ENCODE measurements at regions not wholly inside any gene's neighbourhood (a gene's known extent, or its start where the extent isn't known, plus 50 kb on each side); places are given as distances from the start of the nearest gene placed in this dataset.

DNA sequence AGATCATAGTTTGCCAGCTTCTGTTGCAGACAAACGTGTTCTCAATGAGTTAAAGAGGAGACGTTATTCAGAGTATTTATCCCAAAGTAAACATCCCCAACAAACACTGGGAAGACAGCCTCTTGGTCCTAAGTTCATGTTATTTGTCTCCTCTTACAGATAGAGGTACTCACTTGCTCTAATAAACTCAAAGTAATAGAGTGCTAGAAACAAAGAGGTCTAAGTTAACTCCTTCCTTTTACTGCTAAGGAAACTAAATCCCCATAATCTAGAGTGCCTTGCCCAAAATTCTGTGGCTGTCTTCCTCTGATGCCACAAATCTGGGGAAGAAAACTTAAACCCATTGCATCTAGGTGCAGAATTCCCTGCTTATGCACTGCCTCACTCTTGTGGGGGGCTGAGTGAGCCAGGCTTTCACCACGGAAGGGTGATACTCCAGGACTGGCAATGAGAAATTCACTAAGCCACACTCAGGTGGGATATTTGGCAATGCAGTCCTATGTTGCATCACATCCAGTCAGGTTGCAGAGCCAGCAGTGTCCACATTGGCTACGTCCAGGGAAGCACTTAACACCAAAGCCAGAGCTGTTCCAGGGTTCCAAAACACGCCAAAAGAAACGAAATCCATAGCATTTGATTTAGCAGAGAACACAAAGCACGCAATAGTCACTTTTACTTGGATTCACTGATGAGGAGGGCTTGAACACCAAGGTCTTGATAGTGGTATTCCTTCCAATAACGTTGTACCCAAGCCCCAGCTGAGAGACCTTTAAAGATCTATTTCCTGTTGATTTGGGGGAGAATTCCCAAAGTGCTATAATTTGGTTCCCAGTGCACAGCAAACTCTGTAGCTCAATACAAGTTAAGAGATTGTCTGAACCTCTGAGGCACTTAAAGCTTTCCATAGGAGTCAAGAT is 81.0 kb upstream of the FOXQ1 start:
- intact Hi-C loops (cut with DNase I; ENCODE audit: low total_unique reads): no loop called here
- H3K9me3 ChIP-seq: no peaks in the 10 kb centered on the region
- H3K27ac ChIP-seq: no peak overlapping the region
- no peaks in the 10 kb centered on the region for H3K4me1 ChIP-seq
- DNase-seq (ENCODE audit: low spot score in 2 of 2): no peak
- H3K4me3 ChIP-seq: no peak overlapping the region
- no peaks in the 10 kb centered on the region for H3K36me3 ChIP-seq
- H3K27me3 ChIP-seq: peaks cover 0 to 57% of the 10 kb centered on the region in 2 donors
- TF ChIP-seq, protein P1, sequence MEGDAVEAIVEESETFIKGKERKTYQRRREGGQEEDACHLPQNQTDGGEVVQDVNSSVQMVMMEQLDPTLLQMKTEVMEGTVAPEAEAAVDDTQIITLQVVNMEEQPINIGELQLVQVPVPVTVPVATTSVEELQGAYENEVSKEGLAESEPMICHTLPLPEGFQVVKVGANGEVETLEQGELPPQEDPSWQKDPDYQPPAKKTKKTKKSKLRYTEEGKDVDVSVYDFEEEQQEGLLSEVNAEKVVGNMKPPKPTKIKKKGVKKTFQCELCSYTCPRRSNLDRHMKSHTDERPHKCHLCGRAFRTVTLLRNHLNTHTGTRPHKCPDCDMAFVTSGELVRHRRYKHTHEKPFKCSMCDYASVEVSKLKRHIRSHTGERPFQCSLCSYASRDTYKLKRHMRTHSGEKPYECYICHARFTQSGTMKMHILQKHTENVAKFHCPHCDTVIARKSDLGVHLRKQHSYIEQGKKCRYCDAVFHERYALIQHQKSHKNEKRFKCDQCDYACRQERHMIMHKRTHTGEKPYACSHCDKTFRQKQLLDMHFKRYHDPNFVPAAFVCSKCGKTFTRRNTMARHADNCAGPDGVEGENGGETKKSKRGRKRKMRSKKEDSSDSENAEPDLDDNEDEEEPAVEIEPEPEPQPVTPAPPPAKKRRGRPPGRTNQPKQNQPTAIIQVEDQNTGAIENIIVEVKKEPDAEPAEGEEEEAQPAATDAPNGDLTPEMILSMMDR (IDR thresholded peaks at IDR 0.05): no peak
- TF ChIP-seq POLR2AphosphoS5 (IDR thresholded peaks at IDR 0.05) (no peak), POLR2A (IDR thresholded peaks at IDR 0.05) (no peak)

- no peaks in the 10 kb centered on the region for H3K9me3 ChIP-seq
- TF ChIP-seq, protein P1 (IDR thresholded peaks at IDR 0.05): no peak
- TF ChIP-seq POLR2A (IDR thresholded peaks at IDR 0.05) (no peak), POLR2AphosphoS5 (IDR thresholded peaks at IDR 0.05) (no peak)
- no peak overlapping the region for H3K4me3 ChIP-seq
- intact Hi-C loops (cut with DNase I; ENCODE audit: low total_unique reads): no loop called here
- H3K36me3 ChIP-seq: no peaks in the 10 kb centered on the region
- no peak overlapping the region for H3K27ac ChIP-seq
- peaks cover 0 to 56% of the 10 kb centered on the region in 2 donors for H3K27me3 ChIP-seq
- no peaks in the 10 kb centered on the region for H3K4me1 ChIP-seq
- no peak for DNase-seq (ENCODE audit: low spot score in 2 of 2)
These were observed 81.6 kb upstream of the FOXQ1 start for GRCh38 chr6:1230281-1230680.

GRCh38 chr6:1229808-1230207 is 82.1 kb upstream of the FOXQ1 start:
- Histone ChIP-seq H3K4me3 (no peak overlapping the region), H3K4me1 (no peaks in the 10 kb centered on the region), H3K9me3 (no peaks in the 10 kb centered on the region), H3K27me3 (peaks cover 0 to 53% of the 10 kb centered on the region in 2 donors), H3K36me3 (no peaks in the 10 kb centered on the region), H3K27ac (no peak overlapping the region)
- DNase-seq (ENCODE audit: low spot score in 2 of 2): no peak
- TF ChIP-seq POLR2A (IDR thresholded peaks at IDR 0.05) (no peak), POLR2AphosphoS5 (IDR thresholded peaks at IDR 0.05) (no peak)
- TF ChIP-seq, protein P1 (IDR thresholded peaks at IDR 0.05): no peak
- intact Hi-C loops (cut with DNase I; ENCODE audit: low total_unique reads): no loop called here

- no peak for DNase-seq (ENCODE audit: low spot score in 2 of 2)
- no peak overlapping the region for H3K27ac ChIP-seq
- no peak overlapping the region for H3K4me3 ChIP-seq
- H3K9me3 ChIP-seq: no peaks in the 10 kb centered on the region
- intact Hi-C loops (cut with DNase I; ENCODE audit: low total_unique reads): no loop called here
- H3K36me3 ChIP-seq: no peaks in the 10 kb centered on the region
- TF ChIP-seq POLR2AphosphoS5 (IDR thresholded peaks at IDR 0.05): no peak
- TF ChIP-seq, protein P1 (IDR thresholded peaks at IDR 0.05): no peak
- TF ChIP-seq POLR2A (IDR thresholded peaks at IDR 0.05): no peak
- H3K4me1 ChIP-seq: no peaks in the 10 kb centered on the region
- peaks cover 0 to 50% of the 10 kb centered on the region in 2 donors for H3K27me3 ChIP-seq
These were observed 82.6 kb upstream of the FOXQ1 start for GRCh38 chr6:1229301-1229700.

GRCh38 chr6:1228754-1229191 is 83.1 kb upstream of the FOXQ1 start:
- Histone ChIP-seq H3K27me3 (peaks cover 0 to 45% of the 10 kb centered on the region in 2 donors), H3K27ac (no peak overlapping the region), H3K36me3 (no peaks in the 10 kb centered on the region), H3K4me3 (no peak overlapping the region), H3K9me3 (no peaks in the 10 kb centered on the region), H3K4me1 (no peaks in the 10 kb centered on the region)
- TF ChIP-seq POLR2AphosphoS5 (IDR thresholded peaks at IDR 0.05): no peak
- TF ChIP-seq, protein P1 (IDR thresholded peaks at IDR 0.05): no peak
- intact Hi-C loops (cut with DNase I; ENCODE audit: low total_unique reads): no loop called here
- DNase-seq (ENCODE audit: low spot score in 2 of 2): no peak

All from breast epithelium (tissue), 4 donors.